Activated CD4-positive, alpha-beta T cell treated with anti-CD3 and anti-CD28 coated beads, Interleukin-10, Interleukin-2, amounts not matched to agents 100 ng/mL and 50 ng/mL, durations not matched to agents 16 hours and 8 hours (primary cell): ENCODE measurements at regions not wholly inside any gene's neighbourhood (a gene's known extent, or its start where the extent isn't known, plus 50 kb on each side); places are given as distances from the start of the nearest gene placed in this dataset.

ENCODE experiments used
- DNase-seq: peaks from one replicate; pipeline ENCODE4 v3.0.0-alpha.2; 2020

- no peak for DNase-seq
Measured at GRCh38 chr4:85268961-85269360, 206.0 kb upstream of the ARHGAP24 start.

- DNase-seq: no peak
Measured at GRCh38 chr4:85274955-85275354, 200.0 kb upstream of the ARHGAP24 start.

GRCh38 chr4:85280963-85281362, 194.0 kb upstream of the ARHGAP24 start:
- no peak for DNase-seq

GRCh38 chr4:85291226-85291625, 183.7 kb upstream of the ARHGAP24 start:
- DNase-seq: no peak

- no peak for DNase-seq
Measured at GRCh38 chr4:85298037-85298436, 176.9 kb upstream of the ARHGAP24 start.

- DNase-seq: no peak
Measured at GRCh38 chr4:85302193-85302736, 172.7 kb upstream of the ARHGAP24 start.

- DNase-seq: no peak
Measured at GRCh38 chr4:85302756-85303155, 172.2 kb upstream of the ARHGAP24 start.

GRCh38 chr4:85318415-85318814, 156.5 kb upstream of the ARHGAP24 start:
- DNase-seq: no peak

- DNase-seq: no peak
Measured at GRCh38 chr4:85358831-85359230, 116.1 kb upstream of the ARHGAP24 start.

GRCh38 chr4:85362550-85362949, 112.4 kb upstream of the ARHGAP24 start:
- DNase-seq: no peak

- no peak for DNase-seq
Measured at GRCh38 chr4:85367815-85368214, 107.1 kb upstream of the ARHGAP24 start.

- DNase-seq: no peak
Measured at GRCh38 chr4:85368240-85368639, 106.7 kb upstream of the ARHGAP24 start.

- no peak for DNase-seq
Measured at GRCh38 chr4:85368932-85369331, 106.0 kb upstream of the ARHGAP24 start.

GRCh38 chr4:85369703-85370380, 105.1 kb upstream of the ARHGAP24 start:
- DNase-seq: no peak

GRCh38 chr4:85370400-85371032, 104.4 kb upstream of the ARHGAP24 start:
- peak; percentile 39 for DNase-seq

GRCh38 chr4:85372966-85373365, 102.0 kb upstream of the ARHGAP24 start:
- no peak for DNase-seq

GRCh38 chr4:85376285-85376684, 98.7 kb upstream of the ARHGAP24 start:
- DNase-seq: no peak

GRCh38 chr4:85381968-85382367, 93.0 kb upstream of the ARHGAP24 start:
- no peak for DNase-seq

- no peak for DNase-seq
Measured at GRCh38 chr4:85391071-85391470, 83.9 kb upstream of the ARHGAP24 start.

- DNase-seq: no peak
Measured at GRCh38 chr4:85391589-85392410, 83.2 kb upstream of the ARHGAP24 start.

GRCh38 chr4:85393201-85393600, 81.7 kb upstream of the ARHGAP24 start:
- DNase-seq: no peak

- DNase-seq: no peak
Measured at GRCh38 chr4:85398276-85398675, 76.7 kb upstream of the ARHGAP24 start.

- DNase-seq: no peak
Measured at GRCh38 chr4:85399270-85399669, 75.7 kb upstream of the ARHGAP24 start.

GRCh38 chr4:85402371-85402770, 72.6 kb upstream of the ARHGAP24 start:
- DNase-seq: no peak
